Ovary (tissue), 7 donors: ENCODE measurements at regions not wholly inside any gene's neighbourhood (a gene's known extent, or its start where the extent isn't known, plus 50 kb on each side); places are given as distances from the start of the nearest gene placed in this dataset.

Experiments used
- DNase-seq, 5 donors: peaks; one replicate each; pipeline ENCODE4 v3.0.0-alpha.2; 2019 to 2020
- H3K27ac ChIP-seq, 2 donors: fragments of 200-600 bp; one replicate each; pipeline versions ENCODE4 v1.5.1 to v1.8.0; 2019 to 2022
- H3K27me3 ChIP-seq: fragments of 200-600 bp; one replicate; pipeline ENCODE4 v1.8.0; 2022
- H3K36me3 ChIP-seq: fragments of 200-600 bp; sonication (generic); one replicate; pipeline ENCODE4 v1.5.1; 2019
- H3K4me1 ChIP-seq: one replicate; pipeline ENCODE4 v1.8.1; 2013; ENCODE audit warnings: mild to moderate bottlenecking, moderate library complexity; ENCODE audit not compliant: insufficient read depth
- H3K4me3 ChIP-seq: fragments of 200-600 bp; sonication (generic); one replicate; pipeline ENCODE4 v1.5.1; 2017
- H3K9me3 ChIP-seq, 2 donors: fragments of 200-600 bp in 1 of 2; sonication (generic) in 1 of 2; one replicate each; pipeline versions ENCODE4 v1.5.1 to v1.8.1; 2013 to 2019; ENCODE audit warnings: mild to moderate bottlenecking in 1 of 2, moderate library complexity in 1 of 2
- EP300 ChIP-seq: sonication (generic); formaldehyde crosslinking; IDR thresholded peaks from one replicate; pipeline ENCODE4 v1.6.1; 2017; ENCODE audit warnings: antibody characterized with exemption
- POLR2A ChIP-seq: fragments of 450-650 bp; IDR thresholded peaks from one replicate; pipeline ENCODE4 v1.6.1; 2017; ENCODE audit warnings: antibody characterized with exemption, mild to moderate bottlenecking, moderate library complexity
- WGBS, 3 donors: extraction: QIAGEN DNeasy Blood & Tissue Kit in 1 of 3; methylation state at CpG; one replicate each; pipeline versions ENCODE4 v1.1.5 to v1.1.7; 2013 to 2017; 5-methylcytosine and 5-hydroxymethylcytosine counted together
- intact Hi-C, 4 donors: fragments of 100-400 bp; cut with DNase I; formaldehyde crosslinking; loops; one replicate each; pipeline versions ENCODE4 v1.11.0 to v1.15.1; 2022 to 2023
- TF ChIP-seq, protein P1 (sequence below), 3 donors: fragments of 450-650 bp in 2 of 3; fragments of 200-600 bp in 1 of 3; IDR thresholded peaks; one replicate each; pipeline versions ENCODE4 v1.5.1 to v1.8.0; 2016 to 2022; ENCODE audit warnings: antibody characterized with exemption in 3 of 3, mild to moderate bottlenecking in 1 of 3
- donor health status: DM: no; HTN: no; CAD: no; lungs with moderate emphysema.
- donor health status: DM: no; HTN: no; CAD: no.
- donor health status: Bipolar disorder and iron deficiency.
- donor health status: DM: no; HTN: no; CAD: no.
- donor health status: DM: yes; HTN: yes; CAD: no.

DNA sequence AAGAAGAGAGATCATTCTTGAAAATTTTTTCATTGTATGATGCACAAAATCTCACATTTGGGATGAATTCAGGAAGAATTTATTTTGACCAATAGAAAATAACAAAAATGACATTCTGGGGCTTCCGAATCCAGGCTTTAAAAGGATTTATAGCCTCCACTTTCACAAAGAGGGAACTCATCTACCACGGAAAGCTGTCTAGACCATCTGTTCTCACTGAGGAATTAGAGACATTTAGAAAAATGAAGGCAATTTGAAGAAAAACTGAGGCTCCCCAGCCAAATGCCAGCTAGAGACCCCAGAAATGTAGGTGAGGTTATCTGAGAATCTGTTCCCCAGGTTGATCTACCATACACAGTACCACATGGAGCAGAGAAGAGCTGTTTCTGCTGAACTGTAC is 464.3 kb downstream of the TMA16 start:
- TF ChIP-seq, protein P1, sequence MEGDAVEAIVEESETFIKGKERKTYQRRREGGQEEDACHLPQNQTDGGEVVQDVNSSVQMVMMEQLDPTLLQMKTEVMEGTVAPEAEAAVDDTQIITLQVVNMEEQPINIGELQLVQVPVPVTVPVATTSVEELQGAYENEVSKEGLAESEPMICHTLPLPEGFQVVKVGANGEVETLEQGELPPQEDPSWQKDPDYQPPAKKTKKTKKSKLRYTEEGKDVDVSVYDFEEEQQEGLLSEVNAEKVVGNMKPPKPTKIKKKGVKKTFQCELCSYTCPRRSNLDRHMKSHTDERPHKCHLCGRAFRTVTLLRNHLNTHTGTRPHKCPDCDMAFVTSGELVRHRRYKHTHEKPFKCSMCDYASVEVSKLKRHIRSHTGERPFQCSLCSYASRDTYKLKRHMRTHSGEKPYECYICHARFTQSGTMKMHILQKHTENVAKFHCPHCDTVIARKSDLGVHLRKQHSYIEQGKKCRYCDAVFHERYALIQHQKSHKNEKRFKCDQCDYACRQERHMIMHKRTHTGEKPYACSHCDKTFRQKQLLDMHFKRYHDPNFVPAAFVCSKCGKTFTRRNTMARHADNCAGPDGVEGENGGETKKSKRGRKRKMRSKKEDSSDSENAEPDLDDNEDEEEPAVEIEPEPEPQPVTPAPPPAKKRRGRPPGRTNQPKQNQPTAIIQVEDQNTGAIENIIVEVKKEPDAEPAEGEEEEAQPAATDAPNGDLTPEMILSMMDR (IDR thresholded peaks at IDR 0.05), result no peak
- TF ChIP-seq EP300 (no peak), POLR2A (no peak)
- Histone ChIP-seq H3K4me1 (no peaks in the 10 kb centered on the region), H3K27ac (no peak overlapping the region), H3K9me3 (no peaks in the 10 kb centered on the region), H3K27me3 (no peaks in the 10 kb centered on the region), H3K36me3 (no peaks in the 10 kb centered on the region), H3K4me3 (no peak overlapping the region)
- intact Hi-C loops, result no loop called here
- no peak for DNase-seq
- 61 to 77% (median 65%) methylated on average over 2 of the region's 2 CpGs for WGBS, 3 donors

DNA sequence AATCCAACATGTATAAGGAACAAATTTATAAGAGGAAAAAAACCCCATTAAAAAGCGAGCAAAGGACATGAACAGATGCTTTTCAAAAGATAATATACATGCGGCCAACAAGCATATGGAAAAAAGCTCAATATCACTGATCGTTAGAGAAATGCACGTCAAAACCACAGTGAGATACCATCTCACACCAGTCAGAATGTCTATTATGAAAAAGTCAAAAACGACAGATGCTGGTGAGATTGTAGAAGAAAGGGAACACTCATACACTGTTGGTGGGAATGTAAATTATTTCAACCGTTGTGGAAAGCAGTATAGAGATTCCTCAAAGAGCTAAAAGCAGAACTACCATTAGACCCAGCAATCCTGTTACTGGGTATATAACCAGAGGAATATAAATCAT is 465.4 kb downstream of the TMA16 start:
- TF ChIP-seq POLR2A (no peak), EP300 (no peak)
- TF ChIP-seq, protein P1 (IDR thresholded peaks at IDR 0.05), result no peak
- Histone ChIP-seq H3K4me1 (no peaks in the 10 kb centered on the region), H3K9me3 (no peaks in the 10 kb centered on the region), H3K27ac (no peak overlapping the region), H3K36me3 (no peaks in the 10 kb centered on the region), H3K27me3 (no peaks in the 10 kb centered on the region), H3K4me3 (no peak overlapping the region)
- WGBS, 3 donors, result 75 to 88% (median 79%) methylated on average over 6 of the region's 6 CpGs
- no peak for DNase-seq
- intact Hi-C loops, result no loop called here

GRCh38 chr4:163966612-163967011 is 472.1 kb downstream of the TMA16 start:
- WGBS, 3 donors, result 36 to 51% (median 38%) methylated on average over 3 of the region's 3 CpGs
- H3K4me3 ChIP-seq, result no peak overlapping the region
- H3K9me3 ChIP-seq, result no peaks in the 10 kb centered on the region
- H3K36me3 ChIP-seq, result no peaks in the 10 kb centered on the region
- TF ChIP-seq POLR2A (no peak), EP300 (no peak)
- TF ChIP-seq, protein P1 (IDR thresholded peaks at IDR 0.05), result no peak
- H3K27me3 ChIP-seq, result no peaks in the 10 kb centered on the region
- no peak overlapping the region for H3K27ac ChIP-seq
- no peak for DNase-seq
- no peaks in the 10 kb centered on the region for H3K4me1 ChIP-seq
- intact Hi-C loops, result no loop called here

- Histone ChIP-seq H3K27ac (no peak overlapping the region), H3K9me3 (no peaks in the 10 kb centered on the region), H3K27me3 (no peaks in the 10 kb centered on the region), H3K36me3 (no peaks in the 10 kb centered on the region), H3K4me1 (no peaks in the 10 kb centered on the region), H3K4me3 (no peak overlapping the region)
- no peak for DNase-seq
- intact Hi-C loops, result no loop called here
- TF ChIP-seq EP300 (no peak), POLR2A (no peak)
- TF ChIP-seq, protein P1 (IDR thresholded peaks at IDR 0.05), result no peak
- WGBS, 3 donors, result 38 to 68% (median 48%) methylated on average over 5 of the region's 5 CpGs
Measured at GRCh38 chr4:163967263-163967662, 472.8 kb downstream of the TMA16 start.

DNA sequence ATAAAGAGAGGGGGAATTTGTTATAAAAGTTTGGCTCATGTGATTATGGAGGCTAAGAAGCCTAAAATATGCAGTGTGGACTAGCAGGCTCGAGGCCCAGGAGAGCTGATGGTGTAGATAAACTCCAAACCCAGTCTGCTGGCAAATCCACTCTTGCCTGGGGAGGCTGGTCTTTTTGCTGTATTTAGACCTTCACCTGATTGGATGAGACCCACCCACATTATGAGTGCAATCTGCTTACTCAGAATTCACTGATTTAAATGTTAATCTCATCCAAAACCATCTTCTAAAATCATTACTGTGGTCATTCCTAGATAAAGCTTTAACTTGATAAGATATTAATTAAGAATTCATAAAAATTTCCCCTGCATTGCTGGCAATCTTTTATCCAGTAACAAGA is 473.2 kb downstream of the TMA16 start:
- no peaks in the 10 kb centered on the region for H3K27me3 ChIP-seq
- TF ChIP-seq, protein P1 (IDR thresholded peaks at IDR 0.05), result no peak
- 41 to 62% (median 41%) methylated on average over 1 of the region's 1 CpG for WGBS, 3 donors

More for the DNA sequence above, 473.2 kb downstream of the TMA16 start:
- H3K36me3 ChIP-seq, result no peaks in the 10 kb centered on the region
- no peaks in the 10 kb centered on the region for H3K4me1 ChIP-seq
- intact Hi-C loops, result no loop called here
- no peak for DNase-seq
- no peak overlapping the region for H3K27ac ChIP-seq
- H3K9me3 ChIP-seq, result no peaks in the 10 kb centered on the region
- no peak overlapping the region for H3K4me3 ChIP-seq
